ENCODE measurements at regions not wholly inside any gene's neighbourhood (a gene's known extent, or its start where the extent isn't known, plus 50 kb on each side); places are given as distances from the start of the nearest gene placed in this dataset.
A peak's percentile ranks its signal among the peaks of the same experiment; 100 is the strongest.
"Not testable (repeated sequence)": the region's sequence is repeated elsewhere in the genome, so short reads cannot be mapped to it uniquely, and the experiment has no call there.

DNA sequence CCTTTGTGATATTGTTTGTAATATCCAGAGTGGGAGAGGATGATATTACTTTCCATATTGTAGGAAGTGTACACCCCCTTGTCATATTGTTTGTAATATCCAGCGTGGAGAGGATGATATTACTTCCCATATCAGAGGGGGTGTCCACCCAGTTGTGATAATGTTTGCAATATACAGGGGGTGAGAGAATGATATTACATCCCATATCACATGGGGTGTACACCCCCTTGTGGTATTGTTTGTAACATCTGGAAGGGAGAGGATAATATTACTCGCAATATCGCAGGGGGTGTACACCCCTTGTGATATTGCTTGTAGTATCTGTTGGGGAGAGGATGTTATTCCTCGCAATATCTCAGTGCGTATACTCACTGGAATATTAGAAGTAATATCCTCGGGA, 61.5 kb downstream of the PRSS23 start:
- Histone ChIP-seq H3K27me3 (ENCODE audit: insufficient read depth, low read length) (no peaks in the 10 kb centered on the region), H3K4me3 (ENCODE audit: low read depth, low read length) (no peak overlapping the region), H2AFZ (ENCODE audit: low read length, unreplicated experiment) (no peak overlapping the region), H3K79me2 (ENCODE audit: control insufficient read depth, insufficient read depth, low read length, unreplicated experiment) (no peaks in the 10 kb centered on the region), H3K36me3 (ENCODE audit: insufficient read depth, low read length) (no peaks in the 10 kb centered on the region), H3K4me1 (ENCODE audit: control insufficient read depth, insufficient read depth, low read length, unreplicated experiment) (no peaks in the 10 kb centered on the region), H3K27ac (ENCODE audit: low read depth, low read length) (no peak overlapping the region)

GRCh38 chr11:86863476-86863875, 63.1 kb downstream of the PRSS23 start:
- Histone ChIP-seq H3K4me1 (ENCODE audit: control insufficient read depth, insufficient read depth, low read length, unreplicated experiment) (no peaks in the 10 kb centered on the region), H2AFZ (ENCODE audit: low read length, unreplicated experiment) (no peak overlapping the region), H3K79me2 (ENCODE audit: control insufficient read depth, insufficient read depth, low read length, unreplicated experiment) (no peaks in the 10 kb centered on the region)

DNA sequence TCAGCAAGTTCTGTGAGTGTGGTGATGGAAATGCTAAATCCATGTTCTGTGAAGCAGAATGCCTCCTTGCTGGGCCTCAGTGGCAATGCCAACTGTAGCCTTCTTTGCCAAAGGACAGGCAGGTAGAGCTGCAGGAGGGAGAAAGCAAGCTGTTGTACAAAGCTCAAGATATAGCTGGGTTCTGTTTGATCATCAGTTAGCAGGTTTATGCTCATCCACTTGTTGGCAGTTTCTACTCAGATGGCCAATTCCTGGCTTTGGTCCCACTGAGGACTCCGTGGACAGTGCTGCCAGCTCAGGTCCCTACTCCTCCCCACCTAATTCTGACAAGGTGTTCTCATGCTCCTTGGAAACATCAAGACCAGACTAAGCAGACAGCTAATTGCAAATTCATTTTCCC, 65.1 kb downstream of the PRSS23 start:
- no peak overlapping the region for H2AFZ ChIP-seq (ENCODE audit: low read length, unreplicated experiment)
- no peaks in the 10 kb centered on the region for H3K36me3 ChIP-seq (ENCODE audit: insufficient read depth, low read length)
- H3K79me2 ChIP-seq (ENCODE audit: control insufficient read depth, insufficient read depth, low read length, unreplicated experiment) = no peaks in the 10 kb centered on the region
- no peak overlapping the region for H3K27ac ChIP-seq (ENCODE audit: low read depth, low read length)
- H3K4me3 ChIP-seq (ENCODE audit: low read depth, low read length) = no peak overlapping the region
- no peaks in the 10 kb centered on the region for H3K27me3 ChIP-seq (ENCODE audit: insufficient read depth, low read length)
- H3K4me1 ChIP-seq (ENCODE audit: control insufficient read depth, insufficient read depth, low read length, unreplicated experiment) = no peaks in the 10 kb centered on the region

More at GRCh38 chr11:86863476-86863875, 63.1 kb downstream of the PRSS23 start:
- no peak overlapping the region for H3K4me3 ChIP-seq (ENCODE audit: low read depth, low read length)
- H3K27me3 ChIP-seq (ENCODE audit: insufficient read depth, low read length) = no peaks in the 10 kb centered on the region
- no peak overlapping the region for H3K27ac ChIP-seq (ENCODE audit: low read depth, low read length)
- no peaks in the 10 kb centered on the region for H3K36me3 ChIP-seq (ENCODE audit: insufficient read depth, low read length)

DNA sequence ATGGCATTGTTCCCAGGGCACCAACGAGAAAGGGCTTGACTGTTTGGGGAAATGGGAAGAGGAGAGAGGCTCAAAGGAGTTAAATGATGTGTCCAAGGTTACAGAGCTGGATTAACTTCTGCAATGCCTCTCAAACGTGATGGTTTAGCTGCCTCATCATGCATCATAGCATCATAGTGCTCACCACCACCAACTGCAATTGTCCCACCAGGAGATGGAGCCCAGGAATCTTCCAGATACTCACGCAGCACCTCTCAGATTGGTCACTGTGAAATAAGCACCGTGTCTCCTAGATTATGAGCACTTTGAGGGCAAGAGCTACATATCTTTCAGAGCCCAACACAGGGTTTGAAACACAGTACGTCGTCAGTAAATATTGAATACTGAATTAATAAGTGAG, 69.2 kb downstream of the PRSS23 start:
- Histone ChIP-seq H3K4me3 (ENCODE audit: low read depth, low read length) (no peak overlapping the region), H3K79me2 (ENCODE audit: control insufficient read depth, insufficient read depth, low read length, unreplicated experiment) (no peaks in the 10 kb centered on the region)

DNA sequence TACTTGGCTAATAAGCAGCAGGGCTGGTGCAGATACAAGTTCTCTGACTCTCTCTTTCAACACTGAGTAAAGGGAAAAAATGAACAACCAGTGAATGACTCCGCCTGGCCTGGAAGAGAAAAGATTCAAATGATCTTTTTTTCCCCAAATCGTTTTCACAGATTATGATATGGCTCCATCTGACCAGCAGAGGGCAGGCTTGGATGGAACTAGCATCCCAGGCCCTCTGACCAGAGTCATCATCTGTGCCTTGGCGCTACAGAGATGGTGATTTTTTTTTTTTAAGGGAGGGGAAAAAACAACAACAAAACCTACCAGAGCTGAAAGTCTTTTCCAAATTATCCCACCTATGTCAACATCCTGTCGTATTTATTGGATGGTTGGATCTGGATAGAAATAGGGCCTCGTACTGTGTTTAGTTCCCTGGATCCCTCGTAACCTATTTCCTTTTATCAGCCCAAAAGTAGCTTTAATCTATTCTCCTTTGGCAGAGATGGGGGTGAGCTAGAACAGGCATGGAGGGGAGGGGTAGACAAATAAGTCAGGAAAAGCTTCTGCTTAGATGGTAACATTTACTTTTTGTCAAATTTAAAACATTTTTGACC, 69.7 kb downstream of the PRSS23 start:
- Histone ChIP-seq H3K27me3 (ENCODE audit: insufficient read depth, low read length) (no peaks in the 10 kb centered on the region), H2AFZ (ENCODE audit: low read length, unreplicated experiment) (peak overlapping the region; percentile 51), H3K4me3 (ENCODE audit: low read depth, low read length) (no peak overlapping the region), H3K27ac (ENCODE audit: low read depth, low read length) (no peak overlapping the region), H3K36me3 (ENCODE audit: insufficient read depth, low read length) (no peaks in the 10 kb centered on the region), H3K4me1 (ENCODE audit: control insufficient read depth, insufficient read depth, low read length, unreplicated experiment) (peaks cover 21% of the 10 kb centered on the region), H3K79me2 (ENCODE audit: control insufficient read depth, insufficient read depth, low read length, unreplicated experiment) (no peaks in the 10 kb centered on the region)

More for the DNA sequence above, 69.2 kb downstream of the PRSS23 start:
- Histone ChIP-seq H2AFZ (ENCODE audit: low read length, unreplicated experiment) (no peak overlapping the region), H3K4me1 (ENCODE audit: control insufficient read depth, insufficient read depth, low read length, unreplicated experiment) (peaks cover 21% of the 10 kb centered on the region), H3K27ac (ENCODE audit: low read depth, low read length) (no peak overlapping the region), H3K27me3 (ENCODE audit: insufficient read depth, low read length) (no peaks in the 10 kb centered on the region), H3K36me3 (ENCODE audit: insufficient read depth, low read length) (no peaks in the 10 kb centered on the region)

DNA sequence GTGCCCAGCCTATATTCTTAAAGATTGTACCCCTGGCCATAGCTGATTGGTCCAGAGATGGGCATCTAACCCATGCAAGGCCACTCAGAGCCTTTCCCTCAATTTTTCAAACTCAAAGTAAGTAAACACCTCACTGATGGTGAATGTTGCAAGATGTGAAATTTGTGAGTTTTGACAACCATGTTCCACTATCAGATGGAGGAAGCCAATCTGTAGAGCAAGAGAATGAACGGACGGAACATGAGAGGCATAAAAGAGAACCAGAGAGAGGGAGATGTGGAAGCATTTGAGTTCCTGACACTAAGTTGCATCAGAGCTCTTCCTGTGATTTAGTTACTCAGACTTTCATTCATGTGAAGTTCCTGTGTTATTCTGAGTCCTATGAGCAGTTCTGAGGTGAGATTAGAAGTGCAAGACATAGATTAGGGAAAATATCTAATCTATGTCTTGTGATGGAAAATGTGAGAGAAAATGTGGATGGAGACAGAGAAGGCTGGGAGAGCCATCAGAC, 73.3 kb downstream of the PRSS23 start:
- H3K27ac ChIP-seq (ENCODE audit: low read depth, low read length) = no peak overlapping the region
- H2AFZ ChIP-seq (ENCODE audit: low read length, unreplicated experiment) = no peak overlapping the region

DNA sequence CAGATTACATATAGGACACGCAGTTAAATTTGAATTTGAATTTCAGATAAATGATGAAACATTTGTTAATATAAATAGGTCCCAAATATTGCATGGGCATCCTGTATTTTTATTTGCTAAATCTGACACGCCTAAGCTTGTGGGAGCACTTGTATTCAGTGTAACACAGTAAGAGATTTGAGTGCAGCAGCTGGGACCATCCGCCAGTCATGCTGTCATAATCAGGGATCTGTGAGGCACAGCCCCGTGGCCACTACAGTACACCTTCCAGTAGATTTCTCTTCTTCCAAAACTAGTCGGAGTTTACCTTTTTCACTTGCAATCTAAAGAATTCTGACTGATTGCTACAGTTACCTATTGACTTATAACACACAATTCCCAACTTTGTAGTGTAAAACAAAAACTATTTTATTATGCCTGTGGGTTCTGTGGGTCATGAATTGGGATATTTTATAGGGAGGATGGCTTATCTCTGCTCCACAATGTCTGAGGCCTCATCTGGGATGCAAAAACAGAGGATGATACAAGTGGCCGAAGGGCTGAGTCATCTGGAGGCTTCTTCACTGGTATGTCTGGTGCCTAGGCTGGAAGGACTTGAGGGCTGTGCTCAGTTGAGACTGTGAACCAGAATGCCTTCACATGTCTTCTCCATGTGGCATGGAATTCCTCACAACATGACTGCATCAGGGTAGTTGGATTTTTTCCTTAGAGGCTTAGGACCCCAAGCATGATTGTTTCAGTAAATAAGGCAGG, 74.1 kb downstream of the PRSS23 start:
- H3K27me3 ChIP-seq (ENCODE audit: insufficient read depth, low read length) = no peaks in the 10 kb centered on the region
- H2AFZ ChIP-seq (ENCODE audit: low read length, unreplicated experiment) = no peak overlapping the region
- no peaks in the 10 kb centered on the region for H3K79me2 ChIP-seq (ENCODE audit: control insufficient read depth, insufficient read depth, low read length, unreplicated experiment)
- peaks cover 21% of the 10 kb centered on the region for H3K4me1 ChIP-seq (ENCODE audit: control insufficient read depth, insufficient read depth, low read length, unreplicated experiment)
- no peak overlapping the region for H3K27ac ChIP-seq (ENCODE audit: low read depth, low read length)
- no peak overlapping the region for H3K4me3 ChIP-seq (ENCODE audit: low read depth, low read length)
- H3K36me3 ChIP-seq (ENCODE audit: insufficient read depth, low read length) = no peaks in the 10 kb centered on the region

More for the DNA sequence above, 73.3 kb downstream of the PRSS23 start:
- no peak overlapping the region for H3K4me3 ChIP-seq (ENCODE audit: low read depth, low read length)
- H3K4me1 ChIP-seq (ENCODE audit: control insufficient read depth, insufficient read depth, low read length, unreplicated experiment) = peaks cover 21% of the 10 kb centered on the region
- no peaks in the 10 kb centered on the region for H3K36me3 ChIP-seq (ENCODE audit: insufficient read depth, low read length)
- H3K27me3 ChIP-seq (ENCODE audit: insufficient read depth, low read length) = no peaks in the 10 kb centered on the region
- H3K79me2 ChIP-seq (ENCODE audit: control insufficient read depth, insufficient read depth, low read length, unreplicated experiment) = no peaks in the 10 kb centered on the region

DNA sequence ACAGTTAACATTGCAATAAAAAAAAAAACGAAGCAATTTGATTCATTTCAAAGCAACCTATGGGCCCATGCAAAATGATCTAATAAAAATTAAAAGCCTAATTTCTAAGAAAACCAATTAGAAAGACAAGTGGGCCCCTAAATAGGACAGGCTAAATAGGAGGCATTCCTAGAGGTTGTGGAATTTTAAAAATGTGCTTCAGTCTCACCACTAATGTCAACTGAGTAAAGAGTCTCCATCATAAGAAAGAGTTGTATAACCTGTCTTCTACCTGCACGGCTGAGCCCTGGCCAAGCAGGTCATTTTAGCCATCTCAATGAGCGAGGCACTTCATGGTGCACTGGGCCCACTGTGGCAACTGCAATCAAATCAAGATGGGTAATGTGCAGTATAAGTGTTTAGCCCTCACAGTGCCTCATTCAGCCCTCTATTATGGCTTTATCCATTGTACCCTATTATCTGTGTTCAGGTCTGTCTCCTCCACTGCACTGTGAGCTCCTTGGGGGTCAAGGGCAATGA, 76.4 kb downstream of the PRSS23 start:
- Histone ChIP-seq H3K36me3 (ENCODE audit: insufficient read depth, low read length) (no peaks in the 10 kb centered on the region), H3K4me1 (ENCODE audit: control insufficient read depth, insufficient read depth, low read length, unreplicated experiment) (peaks cover 15% of the 10 kb centered on the region), H3K4me3 (ENCODE audit: low read depth, low read length) (no peak overlapping the region), H3K27ac (ENCODE audit: low read depth, low read length) (no peak overlapping the region), H2AFZ (ENCODE audit: low read length, unreplicated experiment) (no peak overlapping the region), H3K79me2 (ENCODE audit: control insufficient read depth, insufficient read depth, low read length, unreplicated experiment) (no peaks in the 10 kb centered on the region), H3K27me3 (ENCODE audit: insufficient read depth, low read length) (no peaks in the 10 kb centered on the region)

- H2AFZ ChIP-seq (ENCODE audit: low read length, unreplicated experiment) = no peak overlapping the region
- H3K4me3 ChIP-seq (ENCODE audit: low read depth, low read length) = no peak overlapping the region
- H3K27ac ChIP-seq (ENCODE audit: low read depth, low read length) = no peak overlapping the region
- no peaks in the 10 kb centered on the region for H3K27me3 ChIP-seq (ENCODE audit: insufficient read depth, low read length)
- peaks cover 11% of the 10 kb centered on the region for H3K4me1 ChIP-seq (ENCODE audit: control insufficient read depth, insufficient read depth, low read length, unreplicated experiment)
- no peaks in the 10 kb centered on the region for H3K36me3 ChIP-seq (ENCODE audit: insufficient read depth, low read length)
- H3K79me2 ChIP-seq (ENCODE audit: control insufficient read depth, insufficient read depth, low read length, unreplicated experiment) = no peaks in the 10 kb centered on the region
Observed at GRCh38 chr11:86877503-86877902, 77.2 kb downstream of the PRSS23 start.

DNA sequence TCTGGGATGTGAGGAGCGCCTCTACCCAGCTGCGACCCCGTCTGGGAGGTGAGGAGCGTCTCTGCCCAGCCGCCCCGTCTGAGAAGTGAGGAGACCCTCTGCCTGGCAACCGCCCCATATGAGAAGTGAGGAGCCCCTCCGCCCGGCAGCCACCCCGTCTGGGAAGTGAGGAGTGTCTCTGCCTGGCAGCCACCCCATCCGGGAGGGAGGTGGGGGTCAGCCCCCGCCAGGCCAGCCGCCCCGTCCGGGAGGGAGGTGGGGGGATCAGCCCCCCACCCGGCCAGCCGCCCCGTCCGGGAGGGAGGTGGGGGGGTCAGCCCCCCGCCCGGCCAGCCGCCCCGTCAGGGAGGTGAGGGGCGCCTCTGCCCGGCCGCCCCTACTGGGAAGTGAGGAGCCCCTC, 76.0 kb downstream of the FZD4 start:
- not testable (repeated sequence) for H3K4me3 ChIP-seq (ENCODE audit: low read depth, low read length); H2AFZ ChIP-seq (ENCODE audit: low read length, unreplicated experiment); H3K4me1 ChIP-seq (ENCODE audit: control insufficient read depth, insufficient read depth, low read length, unreplicated experiment); H3K79me2 ChIP-seq (ENCODE audit: control insufficient read depth, insufficient read depth, low read length, unreplicated experiment); H3K27me3 ChIP-seq (ENCODE audit: insufficient read depth, low read length); H3K36me3 ChIP-seq (ENCODE audit: insufficient read depth, low read length); H3K27ac ChIP-seq (ENCODE audit: low read depth, low read length)

GRCh38 chr11:86885311-86885710, 69.9 kb downstream of the FZD4 start:
- H3K36me3 ChIP-seq (ENCODE audit: insufficient read depth, low read length) = no peaks in the 10 kb centered on the region
- H3K4me1 ChIP-seq (ENCODE audit: control insufficient read depth, insufficient read depth, low read length, unreplicated experiment) = no peaks in the 10 kb centered on the region
- no peaks in the 10 kb centered on the region for H3K27me3 ChIP-seq (ENCODE audit: insufficient read depth, low read length)
- H3K4me3 ChIP-seq (ENCODE audit: low read depth, low read length) = no peak overlapping the region
- no peak overlapping the region for H3K27ac ChIP-seq (ENCODE audit: low read depth, low read length)
- no peaks in the 10 kb centered on the region for H3K79me2 ChIP-seq (ENCODE audit: control insufficient read depth, insufficient read depth, low read length, unreplicated experiment)
- H2AFZ ChIP-seq (ENCODE audit: low read length, unreplicated experiment) = no peak overlapping the region
